Endothelial cell of umbilical vein (primary cell): ENCODE measurements at regions not wholly inside any gene's neighbourhood (a gene's known extent, or its start where the extent isn't known, plus 50 kb on each side); places are given as distances from the start of the nearest gene placed in this dataset.

Source experiments
- CTCF ChIP-seq, 2 donors: IDR thresholded peaks; 1 replicate in 1 of 2; 2 replicates in 1 of 2; pipeline ENCODE4 v1.5.1; 2011; ENCODE audit warnings: low read length in 2 of 2, mild to moderate bottlenecking in 2 of 2, moderate library complexity in 2 of 2, control low read depth in 1 of 2, inconsistent platforms in 1 of 2, low read depth in 1 of 2; ENCODE audit not compliant: insufficient read depth in 1 of 2; ENCODE audit errors: extremely low read depth in 1 of 2
- EZH2 ChIP-seq: IDR thresholded peaks from 2 replicates; pipeline ENCODE4 v1.6.1; 2012; ENCODE audit warnings: borderline replicate concordance, low read depth, mild to moderate bottlenecking, moderate library complexity, low read length, inconsistent platforms; ENCODE audit not compliant: severe bottlenecking
- MYC ChIP-seq: IDR thresholded peaks from one replicate; pipeline ENCODE4 v1.6.1; 2011; ENCODE audit warnings: mild to moderate bottlenecking, low read depth, low read length
- POLR2A ChIP-seq: IDR thresholded peaks from 2 replicates; pipeline ENCODE4 v1.6.1; 2012; ENCODE audit warnings: low read depth, mild to moderate bottlenecking, control low read depth, low read length
- POLR2AphosphoS5 ChIP-seq: IDR thresholded peaks from 2 replicates; pipeline ENCODE4 v1.6.1; 2012; ENCODE audit warnings: low read depth, mild to moderate bottlenecking, control low read depth, low read length, moderate library complexity; ENCODE audit not compliant: insufficient read depth

- TF ChIP-seq CTCF (IDR thresholded peaks at IDR 0.05; ENCODE audit: extremely low read depth in 1 of 2, insufficient read depth in 1 of 2, low read depth in 1 of 2, low read length in 2 of 2) = no peak
- no peak for TF ChIP-seq EZH2
- TF ChIP-seq MYC = no peak
- TF ChIP-seq POLR2A = no peak
- TF ChIP-seq POLR2AphosphoS5 = no peak
Measured at GRCh38 chr18:11380968-11381367, 228.4 kb upstream of the SLC35G4 start.
